Kasumi-1 (cell line): ENCODE measurements at regions not wholly inside any gene's neighbourhood (a gene's known extent, or its start where the extent isn't known, plus 50 kb on each side); places are given as distances from the start of the nearest gene placed in this dataset.

Experiments used
- DNase-seq, 2 experiments: peaks; one replicate each; lab custom pipeline; 2025; lab: John Stamatoyannopoulos, UW

GRCh38 chr14:49999146-49999761 is 106.4 kb downstream of the ARF6 start:
- peak; percentile 90 to 93 for DNase-seq

- peak in 1 of 2 experiments; percentile 15 for DNase-seq
Measured at GRCh38 chr14:49999826-50000379, 107.0 kb downstream of the ARF6 start.

- DNase-seq = peak; percentile 86 to 92
Measured at GRCh38 chr14:50000380-50001150, 107.7 kb downstream of the ARF6 start.

DNA sequence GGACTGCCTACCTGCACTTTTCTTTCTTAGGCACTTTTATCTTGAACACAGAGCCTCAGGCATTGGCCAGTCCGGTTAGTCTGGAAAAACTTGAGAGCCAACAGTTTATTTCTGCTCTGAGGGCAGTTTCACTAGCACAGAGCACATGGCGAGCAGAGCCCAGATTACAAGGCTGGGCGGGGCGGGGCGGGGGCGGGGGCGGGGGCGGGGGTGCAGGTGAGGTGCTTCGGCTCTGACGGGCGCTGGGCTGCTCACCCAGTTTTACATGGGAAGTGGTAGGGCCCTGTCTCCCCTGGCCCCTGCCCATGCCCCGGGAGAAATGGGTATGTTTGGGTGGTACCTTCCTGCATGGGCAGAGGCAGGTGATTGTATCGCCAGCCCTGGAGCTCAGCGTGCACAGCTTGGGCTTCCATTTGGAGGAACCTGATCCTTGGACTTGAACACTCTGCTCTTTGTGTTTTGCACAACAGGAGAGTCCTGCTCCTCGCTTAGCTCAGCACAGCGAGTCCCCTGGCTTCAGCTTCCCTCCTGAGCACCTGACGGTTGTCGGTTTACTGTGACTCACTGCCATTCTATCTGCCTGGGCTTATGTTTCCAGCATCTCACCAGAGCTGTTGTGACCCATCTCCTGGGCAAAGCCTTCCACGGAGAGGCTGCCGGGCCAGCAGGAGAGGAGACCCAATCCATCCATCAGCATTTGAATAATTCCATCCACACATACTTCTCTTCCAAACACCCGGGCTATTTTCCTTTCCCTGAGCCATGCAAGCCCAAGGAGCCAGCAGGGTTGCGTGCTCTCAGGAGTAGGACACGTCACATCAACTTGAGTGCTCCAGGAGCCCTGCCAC is 108.5 kb downstream of the ARF6 start:
- DNase-seq = no peak

GRCh38 chr14:50001999-50002925 is 109.4 kb downstream of the ARF6 start:
- peak in 1 of 2 experiments; percentile 17 for DNase-seq

DNA sequence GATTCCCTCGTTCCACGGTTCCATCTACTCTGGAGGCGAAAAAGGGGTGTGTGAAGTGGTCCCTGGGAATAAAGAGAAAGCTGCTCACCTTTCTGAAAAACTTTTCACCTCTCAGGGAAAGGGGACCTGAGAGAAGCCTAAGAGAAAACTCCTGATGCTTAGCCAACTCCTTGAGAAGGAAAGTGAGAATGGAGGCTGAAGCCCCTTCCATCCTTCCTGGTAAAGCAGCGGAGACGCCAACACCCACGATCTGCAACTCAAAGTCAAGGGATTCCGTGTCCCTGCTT is 110.0 kb downstream of the ARF6 start:
- no peak for DNase-seq

DNA sequence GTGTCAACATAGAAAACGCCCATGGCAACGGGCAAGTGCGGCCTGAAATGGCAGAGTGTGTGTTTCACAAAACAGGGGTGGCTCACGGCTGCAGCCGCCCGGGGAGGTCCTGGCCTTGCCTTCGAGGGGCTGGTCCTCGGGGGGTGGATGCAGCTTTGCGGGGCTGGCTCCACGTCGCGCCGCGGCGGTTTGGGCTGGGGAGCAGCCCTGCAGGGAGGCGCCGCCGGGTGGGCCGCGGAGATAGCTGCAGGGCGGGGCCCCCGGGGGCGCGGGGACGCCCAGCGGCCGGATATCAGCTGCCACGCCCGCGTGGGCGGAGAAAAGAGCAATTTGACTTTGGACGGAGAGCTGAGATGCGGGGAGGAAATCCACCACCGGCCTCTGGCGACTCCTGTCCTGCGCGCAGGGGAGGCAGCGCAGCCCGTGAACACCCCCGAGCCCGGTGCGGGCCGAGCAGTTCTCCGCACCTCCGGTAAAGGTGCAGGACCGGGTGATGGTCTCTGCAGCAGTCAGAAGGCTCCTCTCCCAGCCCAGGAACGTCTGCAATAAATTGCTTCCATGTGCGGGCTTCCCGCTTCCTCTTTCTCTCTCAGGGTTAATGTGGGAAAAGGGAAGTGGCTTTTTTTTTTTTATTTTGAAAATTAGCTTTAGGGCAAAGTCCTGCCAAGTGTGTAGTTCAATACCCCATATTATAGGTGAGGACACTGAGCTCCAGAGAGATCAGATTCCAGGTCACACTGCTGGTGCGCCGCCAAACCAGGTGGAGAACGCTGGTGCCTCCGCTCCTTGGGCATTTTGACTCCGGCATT is 110.5 kb downstream of the ARF6 start:
- DNase-seq = peak; percentile 62 to 66

GRCh38 chr14:50006141-50006540 is 110.2 kb downstream of the VCPKMT start:
- DNase-seq = no peak

GRCh38 chr14:50007123-50007903 is 109.1 kb downstream of the VCPKMT start:
- DNase-seq = no peak

- no peak for DNase-seq
Measured at GRCh38 chr14:50008562-50008961, 107.8 kb downstream of the VCPKMT start.

DNA sequence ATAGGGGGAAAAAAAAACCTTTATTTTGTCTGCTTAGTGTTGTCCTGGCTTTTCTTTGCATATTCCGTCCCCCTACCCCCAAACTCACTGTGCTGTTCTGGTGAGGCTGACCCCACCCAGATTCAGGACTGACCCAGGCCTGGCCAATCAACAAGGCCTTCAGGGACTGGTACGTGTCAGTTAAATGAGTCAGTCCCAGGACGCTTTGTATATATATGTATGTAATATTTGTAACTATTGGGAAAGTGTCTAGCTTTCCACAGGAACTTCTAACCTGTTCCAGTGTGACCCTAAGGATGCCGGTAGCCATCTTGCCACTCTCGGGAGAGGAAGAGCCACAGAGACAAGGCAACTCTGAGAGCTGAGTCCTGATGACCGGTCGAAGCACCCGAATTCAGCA is 107.4 kb downstream of the VCPKMT start:
- no peak for DNase-seq

DNA sequence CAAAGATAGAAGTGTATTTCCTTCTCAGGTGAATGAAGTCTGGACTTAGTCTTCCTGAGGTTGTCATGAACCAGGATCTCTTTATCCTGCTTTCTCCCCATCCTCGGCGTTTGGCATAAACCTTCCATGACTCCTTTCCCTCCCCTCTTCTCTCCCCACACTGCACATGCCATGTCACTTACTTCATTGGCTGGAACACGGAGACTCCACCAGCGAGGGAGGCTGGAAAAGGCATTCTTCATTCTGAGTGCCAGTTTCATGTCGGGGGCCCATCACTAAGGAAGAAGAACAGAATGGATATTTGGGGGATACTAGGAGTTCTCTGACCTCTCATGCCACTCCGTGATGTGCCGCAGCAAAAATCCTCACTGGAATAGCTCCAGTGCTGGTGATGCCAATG is 105.6 kb downstream of the VCPKMT start:
- no peak for DNase-seq

- DNase-seq = no peak
Measured at GRCh38 chr14:50011242-50011641, 105.1 kb downstream of the VCPKMT start.

DNA sequence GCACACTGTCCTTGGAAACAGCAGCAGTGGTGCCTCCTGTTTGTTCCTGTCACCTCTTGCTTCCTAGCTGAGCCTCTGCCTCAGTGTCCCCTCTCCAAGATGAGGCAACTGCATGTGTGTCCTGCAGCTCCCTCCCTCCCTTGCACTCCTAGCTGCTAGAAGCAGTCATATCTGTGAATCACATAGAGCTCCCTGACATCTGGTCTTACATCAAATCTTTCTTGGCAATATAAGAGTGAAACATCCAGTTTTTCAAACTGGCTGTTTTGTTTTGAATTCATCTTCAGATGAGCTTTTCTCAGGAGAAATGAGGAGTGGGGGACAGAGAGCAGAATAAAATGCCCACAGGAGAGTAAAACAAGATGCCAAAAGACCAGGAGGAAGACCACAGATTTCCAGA is 103.7 kb downstream of the VCPKMT start:
- DNase-seq = no peak

DNA sequence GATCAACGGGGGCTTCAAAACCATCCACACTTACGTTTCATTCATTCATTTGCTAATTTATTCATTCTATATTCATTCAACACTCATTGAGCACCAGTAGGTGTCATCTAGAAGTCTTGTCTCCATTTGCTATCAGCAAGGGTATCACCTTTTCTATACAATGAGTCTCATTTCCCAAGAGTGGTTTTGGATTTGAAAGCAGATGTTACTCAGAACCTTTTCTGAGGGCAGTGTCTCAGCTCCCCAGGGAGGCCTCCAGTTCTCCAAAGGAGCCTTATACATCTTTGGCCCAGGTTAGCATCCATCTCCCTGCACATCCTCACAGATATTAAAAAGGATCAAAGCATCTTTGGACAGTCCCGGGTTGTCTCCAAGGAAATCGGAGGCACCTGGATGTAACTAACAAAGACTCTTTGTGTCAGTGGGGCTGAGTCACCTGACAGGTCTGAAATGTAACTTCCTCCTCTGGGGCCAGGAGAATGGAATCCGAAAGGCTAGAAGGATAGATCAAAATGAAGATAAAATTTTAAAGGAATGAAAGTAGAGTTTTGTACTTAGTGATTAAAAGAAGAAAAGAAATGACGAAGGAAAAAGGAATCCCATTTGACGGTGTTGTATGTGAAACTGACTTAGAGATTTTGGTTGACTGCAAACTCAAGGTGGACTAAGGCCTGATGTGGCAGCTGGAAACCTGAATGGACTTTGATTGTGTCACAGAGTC is 103.0 kb downstream of the VCPKMT start:
- no peak for DNase-seq

DNA sequence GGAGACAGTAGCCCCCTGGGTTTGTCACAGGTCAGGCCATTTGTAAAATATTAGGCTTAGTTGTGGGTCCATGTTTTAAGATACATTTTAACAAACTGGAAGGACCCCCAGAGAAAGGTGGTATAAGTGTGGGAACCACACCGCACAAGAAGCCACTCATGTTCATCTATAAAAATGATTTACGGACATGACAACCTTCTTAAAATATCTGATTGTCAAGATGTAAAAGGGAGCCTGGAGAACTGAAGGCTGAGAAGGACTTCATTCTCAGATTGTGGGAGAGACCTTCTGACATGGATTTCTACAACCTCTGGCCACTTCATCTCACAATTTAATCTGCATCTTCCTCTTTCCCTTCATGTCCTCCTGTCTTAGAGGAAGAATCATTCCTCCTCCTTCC is 102.4 kb downstream of the VCPKMT start:
- no peak for DNase-seq

DNA sequence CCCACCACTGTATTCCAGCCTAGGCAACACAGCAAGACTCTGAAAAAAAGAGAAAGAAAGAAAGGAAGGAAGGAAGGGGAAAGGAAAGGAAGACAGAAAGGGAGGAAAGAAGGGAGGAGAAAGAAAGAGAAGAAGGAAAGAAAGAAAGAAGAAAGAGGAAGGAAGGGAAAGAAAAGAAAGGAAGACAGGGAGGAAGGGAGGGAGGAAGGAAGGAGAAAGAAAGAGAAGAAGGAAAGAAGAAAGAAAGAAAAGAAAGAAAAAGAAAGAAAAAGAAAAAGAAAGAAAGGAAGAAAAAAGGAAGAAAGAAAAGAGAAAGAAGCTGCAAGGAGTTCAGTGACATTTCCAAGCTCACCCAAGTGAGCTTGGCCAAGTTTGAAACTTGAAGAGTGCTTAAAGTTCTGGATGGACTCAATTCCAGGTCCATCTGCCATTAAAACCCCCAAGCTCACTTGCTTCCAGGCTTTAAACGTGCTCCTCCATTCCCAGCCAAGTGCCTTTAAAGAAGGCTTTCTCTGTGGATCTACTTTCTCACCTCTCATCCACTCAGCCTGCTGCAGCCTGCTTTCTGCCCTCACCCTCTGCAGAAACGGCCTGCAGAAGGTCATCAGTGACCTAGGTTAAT is 101.5 kb downstream of the VCPKMT start:
- no peak for DNase-seq

- DNase-seq = no peak
Measured at GRCh38 chr14:50015716-50016115, 100.7 kb downstream of the VCPKMT start.
